C4-2B (cell line): ENCODE measurements at regions not wholly inside any gene's neighbourhood (a gene's known extent, or its start where the extent isn't known, plus 50 kb on each side); places are given as distances from the start of the nearest gene placed in this dataset.

Source experiments
- ZFX ChIP-seq: fragments of 450-650 bp; IDR thresholded peaks from 2 replicates; pipeline ENCODE4 v1.6.1; 2017
- TF ChIP-seq, protein P1 (sequence below): fragments of 450-650 bp; conservative IDR thresholded peaks from 2 replicates; pipeline ENCODE4 v1.5.1; 2017; ENCODE audit warnings: mild to moderate bottlenecking

GRCh38 chr9:107874591-107875369 lies 385.2 kb upstream of the KLF4 start:
- TF ChIP-seq, protein P1, sequence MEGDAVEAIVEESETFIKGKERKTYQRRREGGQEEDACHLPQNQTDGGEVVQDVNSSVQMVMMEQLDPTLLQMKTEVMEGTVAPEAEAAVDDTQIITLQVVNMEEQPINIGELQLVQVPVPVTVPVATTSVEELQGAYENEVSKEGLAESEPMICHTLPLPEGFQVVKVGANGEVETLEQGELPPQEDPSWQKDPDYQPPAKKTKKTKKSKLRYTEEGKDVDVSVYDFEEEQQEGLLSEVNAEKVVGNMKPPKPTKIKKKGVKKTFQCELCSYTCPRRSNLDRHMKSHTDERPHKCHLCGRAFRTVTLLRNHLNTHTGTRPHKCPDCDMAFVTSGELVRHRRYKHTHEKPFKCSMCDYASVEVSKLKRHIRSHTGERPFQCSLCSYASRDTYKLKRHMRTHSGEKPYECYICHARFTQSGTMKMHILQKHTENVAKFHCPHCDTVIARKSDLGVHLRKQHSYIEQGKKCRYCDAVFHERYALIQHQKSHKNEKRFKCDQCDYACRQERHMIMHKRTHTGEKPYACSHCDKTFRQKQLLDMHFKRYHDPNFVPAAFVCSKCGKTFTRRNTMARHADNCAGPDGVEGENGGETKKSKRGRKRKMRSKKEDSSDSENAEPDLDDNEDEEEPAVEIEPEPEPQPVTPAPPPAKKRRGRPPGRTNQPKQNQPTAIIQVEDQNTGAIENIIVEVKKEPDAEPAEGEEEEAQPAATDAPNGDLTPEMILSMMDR: no peak
- no peak for TF ChIP-seq ZFX
